ENCODE measurements at regions not wholly inside any gene's neighbourhood (a gene's known extent, or its start where the extent isn't known, plus 50 kb on each side); places are given as distances from the start of the nearest gene placed in this dataset.

DNA sequence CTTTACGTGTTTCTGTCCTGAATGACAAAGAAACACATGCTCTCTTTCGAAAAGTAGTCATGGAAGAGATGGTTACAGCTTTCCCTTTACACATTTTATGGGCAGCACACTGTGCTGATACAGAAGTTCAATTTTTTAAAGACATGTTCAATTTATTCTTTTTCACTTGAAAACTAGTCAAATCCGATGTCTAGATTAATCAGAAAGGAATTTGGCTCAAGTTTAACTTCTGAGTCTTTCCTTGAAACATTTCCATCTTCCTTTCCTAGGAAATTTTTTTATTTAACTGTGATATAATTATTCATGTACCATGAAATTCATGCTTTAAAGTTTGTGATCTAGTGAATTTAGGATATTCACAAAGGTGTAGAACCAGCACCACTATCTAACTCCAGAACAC, 360.1 kb downstream of the TNS3 start:
- DNase-seq, result no peak

DNA sequence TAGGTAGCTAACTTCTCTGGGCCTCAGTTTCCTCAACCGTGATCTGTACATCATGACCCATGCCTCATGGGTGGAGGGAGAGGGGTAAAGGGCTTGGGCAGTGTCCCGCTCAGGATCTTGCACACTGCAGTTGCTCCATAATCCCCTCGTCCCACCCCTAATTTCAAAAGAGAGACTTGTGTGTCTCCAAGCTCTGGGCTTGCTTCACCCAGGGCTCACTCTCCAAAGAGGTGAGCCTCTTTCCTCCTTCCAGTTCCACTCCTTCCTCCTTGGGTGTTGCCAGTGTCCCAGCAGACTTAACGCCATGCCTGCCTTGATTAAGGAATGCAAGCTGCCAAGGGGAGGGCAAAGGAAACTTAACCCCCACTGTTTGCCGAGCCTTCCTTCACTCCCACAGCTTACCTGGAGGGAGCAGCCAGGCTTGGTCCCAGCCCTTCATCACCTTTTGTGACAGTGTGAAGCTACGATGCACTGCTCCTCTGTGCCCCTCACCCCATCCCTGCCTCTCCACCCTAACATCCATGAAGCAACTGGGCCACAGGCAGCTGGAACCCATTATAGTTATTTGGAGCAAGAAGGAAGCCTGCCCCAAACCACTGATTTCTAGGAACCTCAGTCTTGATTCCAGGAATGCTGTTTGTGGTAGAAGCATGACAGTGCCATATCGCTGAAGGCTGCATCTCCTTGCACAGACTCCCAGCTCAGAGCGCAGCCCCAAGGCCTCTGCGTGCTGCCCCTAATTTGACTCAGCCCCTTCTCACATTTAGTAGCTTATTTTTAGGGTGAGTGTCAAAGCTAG, 363.3 kb downstream of the TNS3 start:
- no peak for DNase-seq

DNA sequence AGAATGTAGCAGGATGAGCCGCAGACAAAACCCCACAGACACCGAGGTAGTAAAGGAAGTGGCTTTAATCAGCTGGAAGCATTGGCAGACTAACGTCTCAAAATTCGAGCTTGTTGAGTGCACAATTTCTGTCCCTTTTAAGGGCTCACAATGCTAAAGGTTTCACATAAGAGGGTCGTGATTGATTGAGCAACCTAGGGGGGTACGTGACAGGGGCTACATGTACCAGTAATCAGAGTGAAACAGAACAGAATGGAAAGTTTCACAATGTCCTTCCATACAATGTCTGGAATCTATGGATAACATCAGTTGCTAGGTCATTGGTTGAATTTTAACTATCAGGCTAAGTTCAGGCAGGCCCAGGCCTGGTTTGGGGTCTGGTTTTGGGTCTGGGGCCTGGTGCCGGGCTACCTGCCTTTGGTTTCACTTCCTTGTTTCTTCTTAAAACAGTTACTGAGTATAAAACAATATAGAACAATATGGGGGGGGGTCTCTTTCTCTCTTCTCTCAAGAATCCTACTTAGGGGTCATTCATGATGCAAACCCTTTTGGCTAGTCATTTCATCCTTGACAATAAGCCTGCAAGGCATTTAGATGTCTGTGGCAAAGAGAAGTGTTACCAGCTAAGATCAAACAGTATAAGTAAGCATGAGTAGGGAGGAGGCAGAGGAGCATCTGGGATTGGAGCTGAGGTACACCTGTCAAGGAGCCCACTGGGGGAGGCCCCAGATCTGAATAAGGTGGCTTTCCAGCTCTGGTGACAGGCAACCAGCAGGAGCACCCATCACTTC, 364.1 kb downstream of the TNS3 start:
- DNase-seq, result no peak

DNA sequence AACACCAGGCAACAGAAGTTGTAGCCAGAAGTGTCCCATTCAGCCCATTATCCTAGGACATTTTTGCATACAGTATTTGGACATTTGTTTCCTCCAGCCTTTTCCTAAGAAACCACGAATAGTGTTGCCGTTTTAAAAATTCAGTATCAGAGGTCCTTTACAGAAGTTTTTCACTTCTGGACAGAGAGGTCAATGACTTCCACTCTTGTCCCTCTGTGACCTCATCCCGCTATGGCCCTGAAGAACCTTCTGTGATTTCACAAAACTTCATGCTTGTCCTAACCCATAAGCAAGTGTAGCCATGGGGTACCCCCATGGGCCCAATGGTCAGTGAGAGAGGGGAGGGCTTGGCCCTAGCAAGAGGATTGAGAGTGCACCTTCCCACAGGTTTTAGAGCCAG, 364.8 kb downstream of the TNS3 start:
- DNase-seq, result no peak

DNA sequence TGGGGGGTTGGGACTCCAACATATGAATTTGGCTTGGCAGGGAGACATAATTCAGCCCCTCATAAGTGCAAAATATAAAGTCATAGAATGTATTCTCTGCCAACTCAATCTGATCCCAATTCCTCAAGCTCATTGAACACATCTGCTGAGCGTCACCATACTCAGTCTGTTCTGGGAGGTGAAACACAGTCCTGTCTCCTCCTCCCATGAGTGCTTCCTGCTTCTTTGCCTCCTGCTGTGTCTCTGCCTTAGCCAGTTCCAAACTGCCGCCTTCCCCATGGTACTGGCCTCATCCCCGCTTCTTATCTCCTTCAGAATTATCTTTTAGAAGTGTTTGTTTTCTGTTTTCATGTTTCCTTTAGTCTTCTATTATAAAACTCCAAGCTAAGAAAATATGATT, 365.5 kb downstream of the TNS3 start:
- no peak for DNase-seq

DNA sequence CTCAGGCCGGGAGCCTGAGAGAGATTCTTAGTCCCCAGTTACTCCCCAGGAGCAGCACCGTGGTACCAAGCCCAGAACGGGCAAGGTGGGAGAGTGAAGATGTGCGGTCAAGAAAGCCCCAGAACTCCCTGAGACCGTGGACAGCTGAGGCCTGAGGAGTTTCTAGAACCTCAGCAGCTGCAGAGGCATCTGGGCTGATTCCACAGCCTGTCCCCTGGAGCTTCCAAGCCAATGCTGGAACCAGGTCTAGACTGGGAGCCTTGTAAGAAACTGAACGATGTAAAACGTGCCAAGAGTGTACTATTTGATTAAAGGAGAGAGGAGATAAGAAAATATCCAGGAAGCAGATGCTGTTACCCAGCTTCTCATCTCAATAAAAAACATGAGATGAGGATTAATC, 366.3 kb downstream of the TNS3 start:
- DNase-seq, result no peak

DNA sequence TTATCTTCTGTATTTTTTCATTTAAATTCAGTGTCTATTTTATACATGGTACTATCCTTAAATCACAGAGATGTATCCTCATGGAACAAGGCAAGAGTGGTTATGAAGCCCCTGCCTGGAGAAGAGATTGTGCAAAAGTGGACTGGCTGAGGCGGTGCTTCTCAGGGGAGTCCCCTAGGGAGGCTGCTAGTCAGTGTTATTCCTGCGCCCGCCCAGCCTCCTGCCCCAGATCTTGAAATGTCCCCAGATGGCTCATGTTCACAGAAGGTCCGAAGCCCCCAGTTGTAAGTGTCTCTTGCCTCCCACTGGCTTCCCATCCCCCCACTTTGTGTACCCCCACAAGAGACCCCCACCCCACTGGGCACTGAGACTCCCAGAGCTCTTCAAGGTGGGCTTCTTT, 366.9 kb downstream of the TNS3 start:
- DNase-seq, result no peak

DNA sequence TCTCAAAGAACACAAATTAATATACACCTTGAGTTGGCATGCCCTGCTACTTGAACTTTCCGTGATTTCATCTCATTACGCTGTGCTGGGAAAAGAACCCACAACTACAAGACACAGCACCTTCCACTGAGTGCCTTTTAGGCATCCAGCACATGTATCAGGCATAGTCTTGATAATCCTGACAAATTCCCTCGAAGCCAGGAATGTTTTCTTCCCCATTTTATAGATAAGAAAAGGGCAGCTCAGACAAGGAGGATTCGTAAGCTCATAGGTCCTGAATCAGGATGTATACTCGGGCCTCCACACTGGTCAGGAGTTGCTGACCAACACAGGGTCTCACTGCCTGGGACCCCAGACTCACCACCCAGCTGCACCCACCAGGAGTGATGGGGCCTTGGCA, 368.6 kb downstream of the TNS3 start:
- no peak for DNase-seq

DNA sequence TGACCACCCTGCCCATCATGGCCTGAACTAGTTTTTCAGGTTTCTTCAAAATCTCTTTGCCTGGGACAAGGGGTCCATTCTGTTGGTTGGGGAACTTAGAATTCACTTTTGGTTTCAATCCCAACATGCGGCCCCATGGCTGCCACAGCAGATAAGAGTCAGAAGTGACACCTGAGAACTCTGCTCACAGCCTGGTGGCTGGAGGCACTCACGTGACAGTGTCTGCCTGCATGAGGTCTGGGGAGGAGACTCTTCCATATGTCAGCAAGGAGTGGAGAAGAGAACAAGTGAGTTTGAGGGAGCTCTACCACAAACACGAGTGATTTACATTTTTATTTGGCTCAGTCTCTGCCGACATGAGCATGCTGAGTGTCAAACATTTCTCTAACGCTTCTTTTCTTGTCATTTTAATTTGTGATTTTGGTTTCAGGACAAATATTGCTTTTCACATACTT, 370.4 kb downstream of the TNS3 start:
- DNase-seq, result no peak

DNA sequence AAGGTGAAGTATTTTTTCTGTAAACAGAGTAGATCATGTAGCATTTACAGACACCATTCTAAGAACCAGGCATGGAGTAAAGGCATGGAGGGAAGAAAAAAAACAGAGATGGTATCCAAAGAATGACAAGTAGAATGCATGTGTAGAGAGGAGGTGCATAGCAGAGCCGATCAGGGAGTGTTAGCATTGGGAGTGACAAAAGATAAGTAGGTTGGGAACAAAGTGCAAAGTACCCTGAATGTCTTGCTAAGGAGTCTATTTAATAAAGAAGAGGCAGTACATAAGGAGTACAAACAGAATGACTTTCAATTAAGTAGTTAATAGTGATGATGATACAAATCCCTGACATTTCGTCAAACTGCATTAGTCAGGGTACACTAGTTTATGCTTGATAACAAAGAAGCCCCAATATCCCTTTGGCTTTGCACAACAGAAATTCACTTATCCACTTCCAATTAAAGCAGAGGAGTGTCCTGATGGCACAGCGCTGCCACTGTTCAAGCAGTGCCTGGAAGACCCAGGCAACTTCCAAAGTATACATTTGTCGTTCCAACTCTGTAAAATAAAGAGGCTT, 371.5 kb downstream of the TNS3 start:
- DNase-seq, result no peak

DNA sequence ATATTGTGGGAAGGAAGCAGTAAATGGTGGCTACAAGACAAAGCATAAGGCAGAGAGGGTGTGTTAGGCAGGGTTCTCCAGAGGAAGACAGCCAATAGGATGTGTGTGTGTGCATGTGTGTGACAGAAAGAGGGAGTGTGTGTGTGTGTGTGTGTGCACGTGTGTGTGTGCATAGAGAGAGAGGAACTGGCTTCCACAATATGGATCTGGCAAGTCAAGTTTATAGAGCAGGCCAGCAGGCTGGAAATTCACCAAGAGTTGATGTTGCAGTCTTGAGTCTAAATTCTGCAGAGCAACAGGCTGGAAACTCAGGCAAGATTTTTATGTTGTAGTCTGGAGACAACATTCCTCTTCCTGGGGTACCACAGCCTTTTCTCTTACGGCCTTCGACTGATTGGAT, 374.0 kb downstream of the TNS3 start:
- no peak for DNase-seq

DNA sequence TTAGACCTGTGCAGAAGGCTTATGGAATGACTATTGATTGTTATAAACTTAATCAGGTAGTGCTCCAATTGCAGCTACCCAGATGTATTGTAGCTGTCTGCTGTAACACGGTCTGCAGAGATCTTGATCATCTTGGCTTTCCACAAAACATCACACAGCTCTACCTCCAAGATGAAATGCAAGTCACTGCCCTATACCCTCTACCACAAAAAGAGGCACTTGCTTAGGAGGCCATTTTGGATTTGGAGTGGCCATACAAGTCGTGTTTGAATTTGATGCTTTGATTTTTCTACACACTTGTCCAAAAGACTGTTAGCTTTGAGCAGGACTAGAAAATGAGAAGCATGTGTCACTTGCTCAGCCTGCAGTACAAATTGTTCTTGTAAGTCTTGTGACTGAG, 377.2 kb downstream of the TNS3 start:
- no peak for DNase-seq

DNA sequence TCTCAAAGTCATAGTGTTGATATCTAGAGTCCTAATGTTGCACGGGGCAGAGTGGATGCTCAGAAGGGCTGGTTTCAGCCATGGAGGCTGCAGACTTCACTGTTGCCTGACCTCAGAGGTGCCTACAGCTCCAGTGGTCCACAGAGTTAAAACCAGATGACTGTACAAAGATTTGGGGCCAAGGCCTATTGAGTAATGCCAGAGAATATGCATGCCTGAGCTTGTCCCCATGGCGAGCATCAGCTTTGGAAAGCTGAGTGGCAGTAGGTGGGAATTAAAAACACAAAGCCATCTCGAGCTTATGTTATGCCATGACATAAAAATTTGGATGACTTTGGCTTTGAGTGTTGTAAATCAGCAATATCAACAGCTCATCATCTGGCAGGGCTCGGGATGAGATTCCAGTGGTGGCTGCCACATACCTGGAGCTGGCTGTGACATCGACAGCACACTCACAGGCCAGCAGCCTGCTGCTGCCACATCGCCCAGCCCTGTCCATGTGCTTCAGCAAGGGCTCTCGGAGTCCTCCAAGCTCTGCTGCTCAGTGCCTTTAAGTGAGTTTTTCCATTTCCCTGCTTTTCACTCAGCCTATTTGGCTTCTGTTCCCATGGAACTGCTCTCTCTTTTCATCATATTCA, 379.6 kb downstream of the TNS3 start:
- no peak for DNase-seq

DNA sequence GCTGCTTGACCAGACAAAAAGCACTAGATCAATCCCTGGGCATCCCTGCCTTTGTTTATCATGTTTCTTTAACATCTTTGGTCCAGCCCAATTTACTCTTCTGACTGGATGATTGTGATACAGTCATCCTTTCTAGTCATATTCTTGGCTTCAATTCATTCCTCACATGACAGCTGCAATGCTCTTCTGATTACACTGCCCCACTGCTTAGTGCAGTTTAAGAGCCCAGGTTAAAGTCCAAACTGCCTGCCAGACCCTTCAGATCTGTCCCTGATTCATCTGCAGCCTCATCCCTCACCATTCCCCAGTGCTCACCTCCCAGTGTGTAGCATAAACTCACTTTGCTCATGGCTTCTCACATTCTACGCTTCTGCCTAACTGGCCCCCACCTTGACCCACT, 383.8 kb downstream of the TNS3 start:
- DNase-seq, result no peak

DNA sequence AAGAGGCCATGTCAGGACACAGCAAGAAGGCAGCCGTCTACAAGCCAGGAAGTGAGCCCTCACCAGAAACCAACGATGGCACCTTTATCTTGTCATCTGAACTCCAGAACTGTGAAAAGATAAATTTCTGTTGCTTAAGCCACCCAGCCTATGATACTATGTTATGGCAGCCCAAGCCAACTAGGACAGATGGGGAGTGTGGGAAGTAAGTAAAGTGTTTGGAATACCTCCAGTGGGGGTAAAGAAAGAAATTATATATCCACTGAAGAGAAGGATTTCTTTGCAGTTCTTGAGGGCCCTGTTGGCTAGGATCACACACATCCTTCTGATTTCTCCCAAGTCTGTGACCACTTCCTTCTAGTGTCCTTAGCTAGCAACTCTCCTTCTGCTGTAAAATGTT, 384.4 kb downstream of the TNS3 start:
- no peak for DNase-seq

DNA sequence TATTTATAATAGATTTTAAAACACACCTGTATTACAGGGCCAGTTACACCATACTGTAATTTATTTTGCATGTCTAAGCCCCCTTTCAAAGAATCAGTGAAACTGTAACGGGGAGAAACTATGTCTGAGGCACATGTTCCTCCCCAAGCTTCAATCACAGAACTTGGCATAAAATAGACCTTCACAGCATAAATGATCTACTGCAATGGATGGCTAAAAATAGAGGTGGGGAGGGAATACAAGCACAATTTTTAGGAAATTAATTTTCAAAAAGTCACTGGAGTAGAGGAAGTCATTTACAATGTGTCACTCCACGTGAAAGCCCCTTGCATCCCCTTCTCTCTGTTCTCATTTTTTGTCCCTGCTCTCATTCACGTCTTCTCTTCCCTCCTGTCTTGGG, 385.2 kb downstream of the TNS3 start:
- no peak for DNase-seq

DNA sequence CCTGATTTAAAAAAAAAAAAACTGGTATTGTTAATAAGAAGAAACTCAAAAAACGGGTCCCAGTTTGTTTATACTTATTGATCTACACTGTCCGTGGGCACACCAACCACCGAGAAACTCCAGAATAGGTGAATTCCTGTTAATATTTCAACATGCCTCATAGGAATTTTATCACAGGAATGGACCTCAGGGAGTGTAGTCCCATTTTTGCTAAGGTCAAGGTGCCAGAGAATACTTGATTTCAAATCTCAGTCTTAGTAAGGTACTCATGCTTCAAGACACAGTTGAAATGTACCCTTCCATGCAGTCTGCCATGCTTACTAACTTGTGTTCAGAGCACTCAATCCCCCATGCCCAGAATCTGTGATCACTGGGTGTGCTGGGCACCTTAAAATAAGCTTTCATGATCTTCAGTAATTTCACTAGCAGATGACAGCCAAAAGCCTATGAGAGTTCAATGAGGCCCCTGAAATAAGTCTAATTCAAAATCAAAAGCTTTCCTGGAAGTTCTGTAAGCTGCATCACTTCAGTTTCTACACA, 385.7 kb downstream of the TNS3 start:
- no peak for DNase-seq

DNA sequence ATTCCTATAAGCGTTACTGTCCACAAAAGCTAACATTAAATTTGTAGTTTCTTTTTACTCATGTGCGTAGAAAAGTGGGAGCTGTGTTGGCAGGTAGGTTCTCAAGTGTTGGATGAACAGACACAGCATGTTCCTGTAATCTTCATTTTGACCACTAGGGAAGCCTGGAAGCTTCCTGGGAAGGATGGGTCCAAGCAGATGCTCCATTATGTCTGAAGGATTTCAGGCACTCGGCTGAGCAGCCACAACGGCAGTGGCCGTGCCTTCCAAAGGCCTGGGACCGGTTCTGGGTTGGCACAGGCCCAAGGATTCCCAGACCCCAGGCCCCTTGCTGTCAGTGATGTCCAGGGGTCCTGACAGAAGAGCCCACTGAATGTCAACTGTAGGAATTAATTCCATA, 386.3 kb downstream of the TNS3 start:
- DNase-seq, result no peak

DNA sequence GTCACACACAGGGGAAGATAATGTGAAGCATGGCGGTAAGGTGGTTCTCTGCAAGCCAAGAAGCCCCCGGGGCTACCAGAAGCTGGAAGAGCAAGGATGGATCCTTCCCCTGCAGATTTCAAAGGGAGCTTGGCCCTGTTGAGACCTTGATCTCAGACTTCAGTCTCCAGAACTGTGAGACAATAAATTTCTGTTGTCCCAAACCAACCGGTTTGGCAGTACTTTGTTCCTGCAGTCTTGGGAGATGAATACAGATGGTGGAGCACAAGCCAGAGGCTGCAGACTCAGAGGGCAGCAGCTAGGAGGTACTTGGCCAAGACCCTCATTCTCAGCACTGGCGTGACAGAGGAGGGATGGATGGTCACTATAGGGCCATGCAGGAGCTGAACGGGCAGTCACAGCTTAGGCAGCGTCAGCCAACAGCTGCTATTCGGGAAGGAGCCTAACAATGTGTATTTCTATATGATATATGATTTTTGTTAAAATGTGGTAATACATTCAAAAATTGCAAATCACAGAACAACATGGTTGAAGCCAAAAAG, 387.3 kb downstream of the TNS3 start:
- no peak for DNase-seq

DNA sequence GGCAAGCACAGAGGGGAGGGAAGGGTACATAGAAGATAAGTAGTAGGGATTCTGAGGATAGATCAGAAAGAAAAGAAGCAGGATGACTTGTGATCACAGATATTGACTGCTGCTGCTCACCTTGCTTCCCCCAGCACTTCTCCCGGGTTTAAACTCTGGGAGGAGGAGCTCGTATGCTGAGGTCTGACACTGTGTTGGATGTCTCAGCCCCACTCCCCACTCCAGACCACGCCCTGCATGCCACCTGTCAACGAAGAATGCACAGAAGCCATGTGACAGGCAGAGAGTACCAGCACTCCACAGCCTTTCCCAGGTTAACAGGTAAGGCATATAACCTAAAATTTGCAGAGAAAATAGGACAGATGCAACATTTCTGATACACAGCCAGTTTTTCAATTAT, 388.9 kb downstream of the TNS3 start:
- DNase-seq, result no peak

DNA sequence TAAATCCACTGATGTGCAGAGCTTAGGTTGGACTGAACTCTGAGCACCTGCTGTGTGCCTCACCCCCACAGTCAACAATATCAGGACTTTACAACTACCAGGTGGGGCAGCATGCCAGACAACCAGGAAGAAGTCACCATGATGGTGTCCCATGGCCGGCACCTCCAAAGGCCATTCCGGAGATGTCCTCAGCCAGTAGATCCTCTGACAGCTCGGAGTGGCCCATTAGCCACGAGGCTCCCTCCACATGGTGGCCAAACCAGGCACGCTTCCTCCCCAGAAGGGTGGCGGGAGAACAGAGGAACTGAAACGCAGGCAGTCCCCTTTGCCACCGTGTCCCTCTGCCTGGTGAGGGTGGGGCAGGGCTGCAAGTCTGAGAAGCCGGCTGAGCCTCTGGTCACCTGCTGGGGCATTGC, 390.0 kb downstream of the TNS3 start:
- no peak for DNase-seq

DNA sequence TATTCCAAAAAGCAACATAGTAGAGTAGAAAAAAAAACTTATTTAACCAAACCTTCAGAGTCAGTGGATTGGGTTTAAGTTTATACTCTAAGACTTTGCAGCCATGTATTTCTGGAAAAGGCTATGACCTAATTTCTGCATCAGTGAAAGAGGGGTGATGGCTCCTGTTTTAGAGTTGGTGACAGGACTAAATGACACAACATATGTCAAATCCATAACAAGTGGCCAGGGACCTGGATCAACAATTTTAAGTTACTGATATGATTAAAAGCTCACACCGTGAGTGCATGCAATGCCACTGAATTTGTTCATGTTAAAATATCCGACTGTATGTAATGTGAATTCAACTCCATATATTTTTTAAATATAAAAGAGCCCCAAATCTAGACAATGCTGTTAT, 390.6 kb downstream of the TNS3 start:
- no peak for DNase-seq

DNA sequence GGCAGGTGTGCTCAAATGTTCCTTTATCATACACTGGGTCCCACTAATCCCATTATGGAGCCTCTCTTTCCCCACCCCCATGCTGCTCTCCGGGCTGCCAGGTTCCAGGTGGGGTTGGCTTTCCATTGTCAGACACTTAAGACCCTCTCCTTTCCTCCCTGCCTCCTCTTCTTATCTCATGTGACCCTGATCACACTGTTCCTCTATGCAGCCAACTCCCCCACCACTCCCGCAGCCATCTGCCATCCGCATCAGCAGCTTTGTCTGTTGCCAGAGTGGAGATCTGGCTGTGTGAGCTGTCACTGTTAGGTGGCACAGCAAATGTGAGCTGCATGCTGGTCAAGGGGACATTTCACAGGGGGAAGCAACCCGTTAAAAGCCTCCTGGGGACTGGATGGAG, 391.4 kb downstream of the TNS3 start:
- no peak for DNase-seq
